WTC11 (cell line): ENCODE measurements at regions not wholly inside any gene's neighbourhood (a gene's known extent, or its start where the extent isn't known, plus 50 kb on each side); places are given as distances from the start of the nearest gene placed in this dataset.

ENCODE experiments used
- ATAC-seq: fragments of 200-7000 bp; cut with Tn5 transposase; 2 replicates; pipeline ENCODE4 v1.10.0; 2021; ENCODE audit warnings: mild to moderate bottlenecking, moderate library complexity
- CTCF ChIA-PET: fragments of 300-600 bp; sonication (Branson Sonifier 250); formaldehyde crosslinking; loops from one replicate; lab custom pipeline; 2021; ENCODE audit warnings: antibody characterized with exemption; lab: Charles Lee
- POLR2A ChIA-PET: fragments of 350-600 bp; sonication (Branson Sonifier 250); formaldehyde crosslinking; loops from one replicate; lab custom pipeline; 2021; ENCODE audit warnings: antibody characterized with exemption; lab: Charles Lee
- DNase-seq: peaks from one replicate; pipeline ENCODE4 v3.0.0; 2021; ENCODE audit warnings: low spot score
- H3K27ac Mint-ChIP-seq: 2 replicates; pipeline ENCODE4 v1.8.0; 2021; ENCODE audit warnings: mixed read lengths
- H3K27me3 Mint-ChIP-seq: 2 replicates; pipeline ENCODE4 v1.8.0; 2021; ENCODE audit warnings: low read depth, mild to moderate bottlenecking, moderate library complexity, mixed read lengths
- H3K36me3 Mint-ChIP-seq: 2 replicates; pipeline ENCODE4 v1.8.0; 2021; ENCODE audit warnings: mixed read lengths
- H3K4me1 Mint-ChIP-seq: 2 replicates; pipeline ENCODE4 v1.8.0; 2022; ENCODE audit warnings: mixed read lengths
- H3K4me3 Mint-ChIP-seq: 2 replicates; pipeline ENCODE4 v1.8.0; 2021; ENCODE audit warnings: mild to moderate bottlenecking, moderate library complexity, mixed read lengths
- H3K9me3 Mint-ChIP-seq: 2 replicates; pipeline ENCODE4 v1.8.0; 2021; ENCODE audit warnings: mixed read lengths
- ESRRA ChIP-seq: sonication (generic); formaldehyde crosslinking; IDR thresholded peaks from 2 replicates; pipeline ENCODE4 v1.8.1; 2022; ENCODE audit warnings: mild to moderate bottlenecking, missing genetic modification reagents, borderline replicate concordance
- FOXK1 ChIP-seq: sonication (generic); formaldehyde crosslinking; IDR thresholded peaks from 2 replicates; pipeline ENCODE4 v1.8.0; 2022; ENCODE audit warnings: mild to moderate bottlenecking, moderate library complexity, missing genetic modification reagents
- FOXP1 ChIP-seq: sonication (generic); formaldehyde crosslinking; IDR thresholded peaks from 2 replicates; pipeline ENCODE4 v1.8.0; 2022; ENCODE audit warnings: missing genetic modification reagents, mild to moderate bottlenecking, moderate library complexity, borderline replicate concordance
- KAT7 ChIP-seq: sonication (generic); formaldehyde crosslinking; IDR thresholded peaks from 2 replicates; pipeline ENCODE4 v1.8.1; 2023; ENCODE audit warnings: missing genetic modification reagents, mild to moderate bottlenecking, borderline replicate concordance
- NFATC4 ChIP-seq: fragments of 250-450 bp; sonication (Bioruptor Pico); IDR thresholded peaks from 2 replicates; pipeline ENCODE4 v1.9.0; 2021; ENCODE audit warnings: mild to moderate bottlenecking
- NR1H2 ChIP-seq: sonication (generic); formaldehyde crosslinking; IDR thresholded peaks from 2 replicates; pipeline ENCODE4 v1.9.0; 2021; ENCODE audit warnings: mild to moderate bottlenecking, moderate library complexity, missing genetic modification reagents
- NR2C2 ChIP-seq: sonication (generic); formaldehyde crosslinking; IDR thresholded peaks from 2 replicates; pipeline ENCODE4 v1.8.0; 2022; ENCODE audit warnings: mild to moderate bottlenecking, missing genetic modification reagents
- PRRX2 ChIP-seq: fragments of 250-450 bp; sonication (Bioruptor Pico); IDR thresholded peaks from 2 replicates; pipeline ENCODE4 v1.8.0; 2021; ENCODE audit warnings: mild to moderate bottlenecking
- RORB ChIP-seq: fragments of 250-450 bp; sonication (Bioruptor Pico); IDR thresholded peaks from 2 replicates; pipeline ENCODE4 v1.9.0; 2021; ENCODE audit warnings: mild to moderate bottlenecking
- ZNF138 ChIP-seq: sonication (generic); formaldehyde crosslinking; conservative IDR thresholded peaks from 2 replicates; pipeline ENCODE4 v1.8.1; 2022; ENCODE audit warnings: mild to moderate bottlenecking, moderate library complexity, missing genetic modification reagents
- ZNF416 ChIP-seq: fragments of 250-450 bp; sonication (Bioruptor Pico); IDR thresholded peaks from 2 replicates; pipeline ENCODE4 v1.9.0; 2021; ENCODE audit warnings: mild to moderate bottlenecking, inconsistent platforms
- TF ChIP-seq, protein P1 (sequence below): sonication (generic); formaldehyde crosslinking; IDR thresholded peaks from 2 replicates; pipeline ENCODE4 v1.8.1; 2023; ENCODE audit warnings: mild to moderate bottlenecking, missing genetic modification reagents, moderate library complexity
- TF ChIP-seq, protein P2 (sequence below): sonication (generic); formaldehyde crosslinking; conservative IDR thresholded peaks from 2 replicates; pipeline ENCODE4 v1.8.1; 2023; ENCODE audit warnings: mild to moderate bottlenecking, low read depth, missing genetic modification reagents, moderate library complexity
- TF ChIP-seq, protein P3 (sequence below): sonication (generic); formaldehyde crosslinking; IDR thresholded peaks from 2 replicates; pipeline ENCODE4 v1.8.1; 2023; ENCODE audit warnings: mild to moderate bottlenecking, moderate library complexity, missing genetic modification reagents
- TF ChIP-seq, protein P4 (sequence below): fragments of 200-600 bp; IDR thresholded peaks from 2 replicates; pipeline ENCODE4 v1.8.0; 2022; ENCODE audit warnings: antibody characterized with exemption
- TF ChIP-seq, protein P5 (sequence below): fragments of 250-450 bp; sonication (Bioruptor Pico); conservative IDR thresholded peaks from 2 replicates; pipeline ENCODE4 v1.9.0; 2021; ENCODE audit warnings: mild to moderate bottlenecking
- TF ChIP-seq, protein P6 (sequence below): fragments of 250-450 bp; sonication (Bioruptor Pico); IDR thresholded peaks from 2 replicates; pipeline ENCODE4 v1.9.0; 2021; ENCODE audit warnings: mild to moderate bottlenecking, borderline replicate concordance
- TF ChIP-seq, protein P7 (sequence below): sonication (generic); formaldehyde crosslinking; IDR thresholded peaks from 2 replicates; pipeline ENCODE4 v1.8.1; 2022; ENCODE audit warnings: mild to moderate bottlenecking, missing genetic modification reagents, moderate library complexity, borderline replicate concordance

DNA sequence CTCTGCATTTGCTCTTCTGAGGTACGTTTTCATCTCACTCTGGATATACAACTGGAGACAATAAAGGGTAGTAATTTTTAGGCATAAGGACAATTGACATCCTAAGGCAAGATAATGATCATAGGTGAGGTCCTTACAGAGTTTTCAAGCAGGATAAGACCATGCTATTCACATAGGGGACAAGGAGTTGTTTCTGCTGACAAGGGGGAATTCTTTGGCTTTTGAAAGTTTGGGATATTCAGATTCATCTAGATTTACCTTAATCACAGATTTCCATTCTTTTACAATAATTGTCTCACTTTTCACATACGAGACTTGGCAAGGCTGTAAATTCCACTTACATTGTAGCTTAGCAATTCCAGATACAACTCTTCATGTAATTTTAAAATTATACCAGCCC lies 256.2 kb downstream of the AASDHPPT start:
- H3K36me3 Mint-ChIP-seq: no peaks in the 10 kb centered on the region

More for the DNA sequence above, 256.2 kb downstream of the AASDHPPT start:
- no peak overlapping the region for H3K4me3 Mint-ChIP-seq
- DNase-seq: no peak
- POLR2A ChIA-PET: no interaction called here
- CTCF ChIA-PET: no interaction called here
- peaks cover 6% of the 10 kb centered on the region for H3K4me1 Mint-ChIP-seq
- no peaks in the 10 kb centered on the region for H3K27me3 Mint-ChIP-seq
- TF ChIP-seq, protein P1, sequence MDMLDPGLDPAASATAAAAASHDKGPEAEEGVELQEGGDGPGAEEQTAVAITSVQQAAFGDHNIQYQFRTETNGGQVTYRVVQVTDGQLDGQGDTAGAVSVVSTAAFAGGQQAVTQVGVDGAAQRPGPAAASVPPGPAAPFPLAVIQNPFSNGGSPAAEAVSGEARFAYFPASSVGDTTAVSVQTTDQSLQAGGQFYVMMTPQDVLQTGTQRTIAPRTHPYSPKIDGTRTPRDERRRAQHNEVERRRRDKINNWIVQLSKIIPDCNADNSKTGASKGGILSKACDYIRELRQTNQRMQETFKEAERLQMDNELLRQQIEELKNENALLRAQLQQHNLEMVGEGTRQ (CRISPR knock-in tag): no peak
- TF ChIP-seq, protein P2, sequence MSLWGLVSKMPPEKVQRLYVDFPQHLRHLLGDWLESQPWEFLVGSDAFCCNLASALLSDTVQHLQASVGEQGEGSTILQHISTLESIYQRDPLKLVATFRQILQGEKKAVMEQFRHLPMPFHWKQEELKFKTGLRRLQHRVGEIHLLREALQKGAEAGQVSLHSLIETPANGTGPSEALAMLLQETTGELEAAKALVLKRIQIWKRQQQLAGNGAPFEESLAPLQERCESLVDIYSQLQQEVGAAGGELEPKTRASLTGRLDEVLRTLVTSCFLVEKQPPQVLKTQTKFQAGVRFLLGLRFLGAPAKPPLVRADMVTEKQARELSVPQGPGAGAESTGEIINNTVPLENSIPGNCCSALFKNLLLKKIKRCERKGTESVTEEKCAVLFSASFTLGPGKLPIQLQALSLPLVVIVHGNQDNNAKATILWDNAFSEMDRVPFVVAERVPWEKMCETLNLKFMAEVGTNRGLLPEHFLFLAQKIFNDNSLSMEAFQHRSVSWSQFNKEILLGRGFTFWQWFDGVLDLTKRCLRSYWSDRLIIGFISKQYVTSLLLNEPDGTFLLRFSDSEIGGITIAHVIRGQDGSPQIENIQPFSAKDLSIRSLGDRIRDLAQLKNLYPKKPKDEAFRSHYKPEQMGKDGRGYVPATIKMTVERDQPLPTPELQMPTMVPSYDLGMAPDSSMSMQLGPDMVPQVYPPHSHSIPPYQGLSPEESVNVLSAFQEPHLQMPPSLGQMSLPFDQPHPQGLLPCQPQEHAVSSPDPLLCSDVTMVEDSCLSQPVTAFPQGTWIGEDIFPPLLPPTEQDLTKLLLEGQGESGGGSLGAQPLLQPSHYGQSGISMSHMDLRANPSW (CRISPR knock-in tag): no peak
- TF ChIP-seq NR2C2 (CRISPR knock-in tag): no peak
- TF ChIP-seq, protein P3, sequence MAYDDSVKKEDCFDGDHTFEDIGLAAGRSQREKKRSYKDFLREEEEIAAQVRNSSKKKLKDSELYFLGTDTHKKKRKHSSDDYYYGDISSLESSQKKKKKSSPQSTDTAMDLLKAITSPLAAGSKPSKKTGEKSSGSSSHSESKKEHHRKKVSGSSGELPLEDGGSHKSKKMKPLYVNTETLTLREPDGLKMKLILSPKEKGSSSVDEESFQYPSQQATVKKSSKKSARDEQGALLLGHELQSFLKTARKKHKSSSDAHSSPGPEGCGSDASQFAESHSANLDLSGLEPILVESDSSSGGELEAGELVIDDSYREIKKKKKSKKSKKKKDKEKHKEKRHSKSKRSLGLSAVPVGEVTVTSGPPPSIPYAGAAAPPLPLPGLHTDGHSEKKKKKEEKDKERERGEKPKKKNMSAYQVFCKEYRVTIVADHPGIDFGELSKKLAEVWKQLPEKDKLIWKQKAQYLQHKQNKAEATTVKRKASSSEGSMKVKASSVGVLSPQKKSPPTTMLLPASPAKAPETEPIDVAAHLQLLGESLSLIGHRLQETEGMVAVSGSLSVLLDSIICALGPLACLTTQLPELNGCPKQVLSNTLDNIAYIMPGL (CRISPR knock-in tag): no peak
- TF ChIP-seq, protein P4, sequence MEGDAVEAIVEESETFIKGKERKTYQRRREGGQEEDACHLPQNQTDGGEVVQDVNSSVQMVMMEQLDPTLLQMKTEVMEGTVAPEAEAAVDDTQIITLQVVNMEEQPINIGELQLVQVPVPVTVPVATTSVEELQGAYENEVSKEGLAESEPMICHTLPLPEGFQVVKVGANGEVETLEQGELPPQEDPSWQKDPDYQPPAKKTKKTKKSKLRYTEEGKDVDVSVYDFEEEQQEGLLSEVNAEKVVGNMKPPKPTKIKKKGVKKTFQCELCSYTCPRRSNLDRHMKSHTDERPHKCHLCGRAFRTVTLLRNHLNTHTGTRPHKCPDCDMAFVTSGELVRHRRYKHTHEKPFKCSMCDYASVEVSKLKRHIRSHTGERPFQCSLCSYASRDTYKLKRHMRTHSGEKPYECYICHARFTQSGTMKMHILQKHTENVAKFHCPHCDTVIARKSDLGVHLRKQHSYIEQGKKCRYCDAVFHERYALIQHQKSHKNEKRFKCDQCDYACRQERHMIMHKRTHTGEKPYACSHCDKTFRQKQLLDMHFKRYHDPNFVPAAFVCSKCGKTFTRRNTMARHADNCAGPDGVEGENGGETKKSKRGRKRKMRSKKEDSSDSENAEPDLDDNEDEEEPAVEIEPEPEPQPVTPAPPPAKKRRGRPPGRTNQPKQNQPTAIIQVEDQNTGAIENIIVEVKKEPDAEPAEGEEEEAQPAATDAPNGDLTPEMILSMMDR: no peak
- no peak for TF ChIP-seq NFATC4 (CRISPR knock-in tag)
- no peak for TF ChIP-seq ZNF138
- no peak for TF ChIP-seq NR1H2 (CRISPR knock-in tag)
- no peak for TF ChIP-seq ZNF416
- TF ChIP-seq PRRX2 (CRISPR knock-in tag): no peak
- no peak for TF ChIP-seq KAT7 (CRISPR knock-in tag)
- TF ChIP-seq FOXP1 (CRISPR knock-in tag): no peak
- TF ChIP-seq RORB (CRISPR knock-in tag): no peak
- TF ChIP-seq, protein P5, sequence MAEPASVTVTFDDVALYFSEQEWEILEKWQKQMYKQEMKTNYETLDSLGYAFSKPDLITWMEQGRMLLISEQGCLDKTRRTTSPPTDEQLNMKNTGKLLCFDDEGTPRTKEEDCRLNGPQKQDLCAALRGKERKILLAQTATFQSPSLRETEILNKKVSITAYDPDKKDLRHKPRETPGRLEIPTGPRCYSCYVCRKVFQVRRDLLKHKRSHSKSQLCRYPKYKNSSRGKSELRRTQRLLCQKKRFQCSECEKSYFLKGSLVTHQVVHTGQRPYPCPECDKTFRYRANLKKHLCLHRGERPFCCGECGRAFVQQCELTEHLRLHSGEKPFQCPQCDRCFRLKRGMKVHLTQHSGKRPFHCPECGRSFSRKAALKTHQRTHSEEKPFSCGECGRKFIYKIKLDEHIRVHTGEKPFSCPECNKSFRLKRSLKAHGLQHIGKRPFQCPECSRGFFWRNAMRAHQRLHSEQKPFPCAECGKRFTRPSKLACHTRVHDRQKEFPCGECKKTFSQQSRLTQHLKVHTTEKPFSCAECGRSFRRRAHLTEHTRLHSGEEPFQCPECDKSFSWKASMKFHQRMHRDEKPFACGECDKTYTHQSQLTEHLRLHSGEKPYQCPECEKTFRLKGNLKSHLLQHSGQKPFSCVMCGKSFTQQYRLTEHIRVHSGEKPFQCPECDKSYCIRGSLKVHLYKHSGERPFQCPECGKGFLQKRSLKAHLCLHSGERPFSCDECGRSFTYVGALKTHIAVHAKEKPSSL (CRISPR knock-in tag): no peak
- TF ChIP-seq FOXK1 (CRISPR knock-in tag): no peak
- TF ChIP-seq, protein P6, sequence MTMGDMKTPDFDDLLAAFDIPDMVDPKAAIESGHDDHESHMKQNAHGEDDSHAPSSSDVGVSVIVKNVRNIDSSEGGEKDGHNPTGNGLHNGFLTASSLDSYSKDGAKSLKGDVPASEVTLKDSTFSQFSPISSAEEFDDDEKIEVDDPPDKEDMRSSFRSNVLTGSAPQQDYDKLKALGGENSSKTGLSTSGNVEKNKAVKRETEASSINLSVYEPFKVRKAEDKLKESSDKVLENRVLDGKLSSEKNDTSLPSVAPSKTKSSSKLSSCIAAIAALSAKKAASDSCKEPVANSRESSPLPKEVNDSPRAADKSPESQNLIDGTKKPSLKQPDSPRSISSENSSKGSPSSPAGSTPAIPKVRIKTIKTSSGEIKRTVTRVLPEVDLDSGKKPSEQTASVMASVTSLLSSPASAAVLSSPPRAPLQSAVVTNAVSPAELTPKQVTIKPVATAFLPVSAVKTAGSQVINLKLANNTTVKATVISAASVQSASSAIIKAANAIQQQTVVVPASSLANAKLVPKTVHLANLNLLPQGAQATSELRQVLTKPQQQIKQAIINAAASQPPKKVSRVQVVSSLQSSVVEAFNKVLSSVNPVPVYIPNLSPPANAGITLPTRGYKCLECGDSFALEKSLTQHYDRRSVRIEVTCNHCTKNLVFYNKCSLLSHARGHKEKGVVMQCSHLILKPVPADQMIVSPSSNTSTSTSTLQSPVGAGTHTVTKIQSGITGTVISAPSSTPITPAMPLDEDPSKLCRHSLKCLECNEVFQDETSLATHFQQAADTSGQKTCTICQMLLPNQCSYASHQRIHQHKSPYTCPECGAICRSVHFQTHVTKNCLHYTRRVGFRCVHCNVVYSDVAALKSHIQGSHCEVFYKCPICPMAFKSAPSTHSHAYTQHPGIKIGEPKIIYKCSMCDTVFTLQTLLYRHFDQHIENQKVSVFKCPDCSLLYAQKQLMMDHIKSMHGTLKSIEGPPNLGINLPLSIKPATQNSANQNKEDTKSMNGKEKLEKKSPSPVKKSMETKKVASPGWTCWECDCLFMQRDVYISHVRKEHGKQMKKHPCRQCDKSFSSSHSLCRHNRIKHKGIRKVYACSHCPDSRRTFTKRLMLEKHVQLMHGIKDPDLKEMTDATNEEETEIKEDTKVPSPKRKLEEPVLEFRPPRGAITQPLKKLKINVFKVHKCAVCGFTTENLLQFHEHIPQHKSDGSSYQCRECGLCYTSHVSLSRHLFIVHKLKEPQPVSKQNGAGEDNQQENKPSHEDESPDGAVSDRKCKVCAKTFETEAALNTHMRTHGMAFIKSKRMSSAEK (CRISPR knock-in tag): no peak
- TF ChIP-seq ESRRA (CRISPR knock-in tag): no peak
- TF ChIP-seq, protein P7, sequence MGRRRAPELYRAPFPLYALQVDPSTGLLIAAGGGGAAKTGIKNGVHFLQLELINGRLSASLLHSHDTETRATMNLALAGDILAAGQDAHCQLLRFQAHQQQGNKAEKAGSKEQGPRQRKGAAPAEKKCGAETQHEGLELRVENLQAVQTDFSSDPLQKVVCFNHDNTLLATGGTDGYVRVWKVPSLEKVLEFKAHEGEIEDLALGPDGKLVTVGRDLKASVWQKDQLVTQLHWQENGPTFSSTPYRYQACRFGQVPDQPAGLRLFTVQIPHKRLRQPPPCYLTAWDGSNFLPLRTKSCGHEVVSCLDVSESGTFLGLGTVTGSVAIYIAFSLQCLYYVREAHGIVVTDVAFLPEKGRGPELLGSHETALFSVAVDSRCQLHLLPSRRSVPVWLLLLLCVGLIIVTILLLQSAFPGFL (CRISPR knock-in tag): no peak
- no peak overlapping the region for H3K27ac Mint-ChIP-seq
- H3K9me3 Mint-ChIP-seq: no peaks in the 10 kb centered on the region; the same call in 1 of the 2 replicates
- ATAC-seq: no peak
